Thymus (tissue), 11 donors: ENCODE measurements at regions not wholly inside any gene's neighbourhood (a gene's known extent, or its start where the extent isn't known, plus 50 kb on each side); places are given as distances from the start of the nearest gene placed in this dataset.

Source experiments
- DNase-seq, 9 donors: peaks; one replicate each; pipeline ENCODE4 v3.0.0-alpha.2; 2013; ENCODE audit warnings: low spot score in 9 of 9, low read depth in 6 of 9, missing footprints in 1 of 9
- H3K27ac ChIP-seq, 2 donors: one replicate each; pipeline ENCODE4 v1.5.1; 2013; ENCODE audit warnings: control low read depth in 1 of 2, low read depth in 1 of 2, low read length in 1 of 2, mild to moderate bottlenecking in 1 of 2, moderate library complexity in 1 of 2
- H3K27me3 ChIP-seq, 2 donors: one replicate each; pipeline ENCODE4 v1.5.1; 2013; ENCODE audit warnings: low read length in 1 of 2; ENCODE audit not compliant: control insufficient read depth in 2 of 2, insufficient read depth in 1 of 2
- H3K36me3 ChIP-seq, 2 donors: one replicate each; pipeline ENCODE4 v1.5.1; 2013; ENCODE audit warnings: low read length in 1 of 2, mild to moderate bottlenecking in 1 of 2, moderate library complexity in 1 of 2; ENCODE audit not compliant: control insufficient read depth in 2 of 2, insufficient read depth in 2 of 2
- H3K4me1 ChIP-seq, 2 donors: one replicate each; pipeline ENCODE4 v1.5.1; 2013; ENCODE audit warnings: low read length in 2 of 2; ENCODE audit not compliant: control insufficient read depth in 2 of 2, insufficient read depth in 2 of 2
- H3K4me3 ChIP-seq, 2 donors: one replicate each; pipeline ENCODE4 v1.5.1; 2013; ENCODE audit warnings: low read length in 2 of 2, control low read depth in 1 of 2, mild to moderate bottlenecking in 1 of 2
- H3K9me3 ChIP-seq, 2 donors: one replicate each; pipeline ENCODE4 v1.5.1; 2013; ENCODE audit warnings: low read length in 1 of 2, mild to moderate bottlenecking in 1 of 2; ENCODE audit not compliant: control insufficient read depth in 2 of 2, insufficient read depth in 1 of 2
- WGBS: extraction: QIAGEN DNeasy Blood & Tissue Kit; methylation state at CpG from one replicate; pipeline ENCODE4 v1.1.7; 2013; 5-methylcytosine and 5-hydroxymethylcytosine counted together
- donor health status: healthy.

DNA sequence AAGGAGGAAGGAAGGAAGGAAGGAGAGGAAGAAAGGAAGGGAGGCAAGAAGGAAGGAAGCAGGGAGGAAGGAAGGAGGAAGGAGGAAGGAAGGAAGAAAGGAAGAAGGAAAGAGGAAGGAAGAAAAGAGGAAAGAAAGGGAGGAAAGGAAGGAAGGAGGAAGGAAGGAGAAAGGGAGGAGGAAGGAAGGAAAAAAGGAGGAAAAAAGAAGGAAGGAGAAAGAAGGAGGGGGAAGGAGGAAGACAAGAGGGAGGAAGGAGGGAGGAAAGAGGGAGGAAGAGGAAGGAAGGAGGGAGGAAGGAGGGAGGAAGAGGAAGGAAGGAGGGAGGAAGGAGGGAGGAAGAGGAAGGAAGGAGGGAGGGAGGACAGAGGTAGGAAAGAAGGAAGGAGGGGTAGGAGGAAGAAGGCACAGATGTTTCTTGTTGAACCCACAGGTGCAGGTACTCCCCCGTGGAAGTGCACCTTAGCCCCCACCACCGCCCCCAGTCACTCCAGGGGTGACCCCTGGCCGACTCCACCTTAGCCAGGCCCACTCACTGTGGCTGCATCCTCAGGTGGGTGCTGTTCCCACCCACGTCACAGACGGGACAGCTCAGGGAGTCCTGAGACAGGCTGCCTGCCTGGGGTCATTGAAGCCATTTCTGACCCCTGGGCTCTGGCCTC lies 57.9 kb upstream of the TTC34 start:
- Histone ChIP-seq H3K9me3 (peaks cover 0 to 13% of the 10 kb centered on the region in 2 donors), H3K4me3 (no peak overlapping the region), H3K27me3 (peaks cover 0 to 4% of the 10 kb centered on the region in 2 donors), H3K27ac (no peak overlapping the region), H3K36me3 (no peaks in the 10 kb centered on the region), H3K4me1 (no peaks in the 10 kb centered on the region)
- no peak for DNase-seq
- WGBS: 93% methylated on average over 5 of the region's 5 CpGs

DNA sequence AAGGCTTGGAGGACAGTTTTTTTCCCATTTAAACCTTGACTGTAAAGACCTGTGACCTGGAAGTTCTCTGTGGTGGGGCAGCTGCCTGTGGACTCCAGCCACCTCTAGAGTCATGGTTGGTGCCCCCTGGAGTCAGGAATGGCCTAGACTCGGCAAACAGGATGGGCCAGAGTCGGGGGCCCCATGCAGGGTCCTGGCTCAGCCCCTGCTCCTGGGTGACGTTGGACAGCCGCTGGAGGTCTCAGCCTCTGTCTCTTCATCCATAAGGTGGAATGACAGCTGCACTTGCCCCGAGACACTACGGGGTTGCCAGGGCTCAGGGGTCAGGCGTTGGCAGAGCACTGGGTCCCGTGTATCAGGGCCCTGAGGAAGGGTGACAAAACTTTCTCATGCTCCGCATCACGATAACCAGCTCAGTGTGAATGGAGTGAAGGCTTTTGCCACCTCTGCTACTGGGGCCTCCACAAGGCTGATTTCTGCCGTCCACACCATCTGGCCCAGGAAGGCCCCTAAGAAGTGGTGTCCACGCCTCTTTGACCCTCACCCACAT lies 58.5 kb upstream of the TTC34 start:
- no peak for DNase-seq
- 95% methylated on average over 12 of the region's 12 CpGs for WGBS

DNA sequence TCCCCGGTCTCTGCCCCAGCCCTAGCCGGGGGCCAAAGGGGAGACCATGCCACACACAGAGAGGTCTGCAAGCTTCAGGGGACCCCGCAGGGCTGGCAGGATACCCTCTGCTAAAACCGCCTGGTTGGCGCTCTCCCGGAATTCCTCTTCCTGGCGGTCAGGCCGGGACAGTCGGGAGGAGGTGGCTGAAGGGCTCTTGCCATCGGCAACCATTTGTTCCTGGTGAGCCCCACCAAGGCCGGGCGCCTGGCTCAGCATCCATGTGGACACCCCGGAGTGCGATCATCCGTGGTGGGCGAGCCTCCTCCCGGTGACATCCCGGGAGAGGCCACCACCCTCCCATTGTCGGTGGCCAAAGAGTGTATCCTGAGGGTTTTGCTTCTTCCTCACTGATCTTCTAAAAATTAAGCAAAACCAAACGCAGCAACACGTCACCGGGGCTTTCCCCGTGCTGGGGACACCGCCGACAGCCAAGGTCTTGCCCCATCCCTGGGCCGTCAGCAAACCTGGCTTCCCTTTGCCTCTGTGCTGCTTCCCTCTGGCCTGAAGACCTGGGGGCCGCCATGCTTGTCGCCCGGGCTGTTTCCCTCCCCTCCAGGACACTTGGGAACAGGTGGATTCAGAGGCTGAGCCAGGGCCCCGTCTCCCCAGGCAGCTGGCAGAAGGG lies 59.1 kb upstream of the TTC34 start:
- 97% methylated on average over 30 of the region's 30 CpGs for WGBS
- no peak overlapping the region for H3K4me3 ChIP-seq
- H3K36me3 ChIP-seq: no peaks in the 10 kb centered on the region
- H3K4me1 ChIP-seq: no peaks in the 10 kb centered on the region
- no peak for DNase-seq
- peaks cover 0 to 13% of the 10 kb centered on the region in 2 donors for H3K9me3 ChIP-seq
- H3K27me3 ChIP-seq: peaks cover 0 to 6% of the 10 kb centered on the region in 2 donors
- H3K27ac ChIP-seq: no peak overlapping the region

More for the DNA sequence above, 58.5 kb upstream of the TTC34 start:
- Histone ChIP-seq H3K27ac (no peak overlapping the region), H3K4me3 (no peak overlapping the region), H3K27me3 (peaks cover 0 to 6% of the 10 kb centered on the region in 2 donors), H3K36me3 (no peaks in the 10 kb centered on the region), H3K9me3 (peaks cover 0 to 13% of the 10 kb centered on the region in 2 donors), H3K4me1 (no peaks in the 10 kb centered on the region)

DNA sequence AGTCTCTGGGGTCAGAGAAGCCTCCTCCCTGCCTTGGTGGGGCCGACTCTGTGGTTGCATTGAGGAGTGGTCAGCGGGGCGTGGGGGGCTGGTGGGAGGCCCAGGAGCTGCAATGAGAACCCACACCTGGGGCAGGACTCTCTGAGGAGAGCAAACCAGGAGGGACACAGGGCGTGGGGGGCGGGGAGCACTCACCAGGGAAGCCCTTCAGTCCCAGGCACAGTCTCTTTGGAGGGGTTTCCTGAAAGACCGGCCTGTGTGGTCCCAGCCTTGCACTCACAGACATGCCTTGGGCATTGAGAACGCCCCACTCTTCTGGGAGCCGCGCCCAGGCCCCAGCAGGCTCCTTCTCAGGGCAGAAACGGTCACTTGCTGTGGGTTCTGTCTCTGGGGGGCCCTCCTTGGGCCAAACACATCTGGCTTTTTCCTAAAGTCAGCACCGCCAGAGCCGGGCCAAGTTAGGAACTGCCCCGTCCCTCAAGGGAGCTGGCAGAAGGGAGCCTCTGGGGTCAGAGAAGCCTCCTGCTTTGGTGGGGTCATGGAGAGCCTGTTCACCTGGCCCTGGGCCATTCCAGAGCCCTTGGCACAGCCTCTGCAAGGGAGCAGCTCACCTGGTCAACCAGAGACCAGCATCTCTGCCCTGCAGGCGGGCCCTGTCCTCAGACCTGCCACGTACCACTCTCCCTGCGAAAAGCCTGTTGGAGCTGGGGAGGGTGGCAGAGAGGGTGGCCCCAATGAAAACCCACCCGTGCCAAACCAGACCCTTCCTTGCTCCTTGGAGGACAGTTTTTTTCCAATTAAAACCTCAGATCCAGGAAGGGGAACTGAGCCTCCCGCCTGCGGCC lies 59.9 kb upstream of the TTC34 start:
- Histone ChIP-seq H3K4me3 (no peak overlapping the region), H3K9me3 (peaks cover 0 to 13% of the 10 kb centered on the region in 2 donors), H3K27ac (no peak overlapping the region), H3K36me3 (no peaks in the 10 kb centered on the region), H3K27me3 (peaks cover 0 to 6% of the 10 kb centered on the region in 2 donors), H3K4me1 (no peaks in the 10 kb centered on the region)
- WGBS: 95% methylated on average over 19 of the region's 19 CpGs
- no peak for DNase-seq

DNA sequence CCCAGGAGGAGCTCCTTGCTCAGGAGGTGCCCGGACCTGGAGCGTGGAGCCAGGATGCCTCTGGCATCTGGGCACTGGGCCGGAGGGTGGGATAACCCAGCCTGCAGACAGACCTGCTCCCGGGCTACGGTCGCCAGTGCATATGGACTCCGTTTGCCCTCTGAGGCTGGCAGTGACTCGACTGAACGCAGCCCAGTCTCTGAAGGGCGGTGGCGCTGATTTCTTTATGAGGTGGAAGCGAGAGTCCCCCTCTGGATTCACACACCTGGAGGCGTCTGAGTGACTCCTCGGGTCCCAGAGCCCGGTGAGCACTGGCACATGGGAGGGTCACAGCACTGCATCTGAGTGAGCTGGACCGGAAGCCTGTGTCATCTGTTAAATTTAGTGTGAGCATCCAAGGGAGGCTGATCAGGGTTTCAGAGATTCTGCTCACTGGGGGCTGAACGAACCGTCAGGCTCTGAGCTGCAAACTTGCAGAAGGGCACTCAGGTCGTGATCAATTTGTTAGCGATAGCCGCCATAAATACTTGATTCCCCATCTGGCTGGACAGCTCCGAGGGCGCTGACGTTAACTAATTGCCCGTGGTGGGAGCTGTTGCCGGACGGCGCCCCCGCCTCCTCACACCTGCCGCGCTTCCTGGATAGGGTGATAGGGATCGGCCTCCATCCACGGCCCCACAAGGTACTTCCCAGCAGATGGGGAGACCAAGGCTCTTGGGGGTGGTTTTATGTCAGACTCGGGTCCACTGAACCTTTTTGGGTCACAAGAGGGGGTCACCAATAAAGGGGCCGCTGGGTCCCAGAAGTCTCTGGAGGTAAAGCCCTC lies 60.7 kb upstream of the TTC34 start:
- no peak overlapping the region for H3K4me3 ChIP-seq
- 86% methylated on average over 35 of the region's 35 CpGs for WGBS
- H3K27ac ChIP-seq: no peak overlapping the region
- peaks cover 0 to 6% of the 10 kb centered on the region in 2 donors for H3K27me3 ChIP-seq
- peaks cover 0 to 13% of the 10 kb centered on the region in 2 donors for H3K9me3 ChIP-seq
- no peak for DNase-seq
- no peaks in the 10 kb centered on the region for H3K36me3 ChIP-seq
- H3K4me1 ChIP-seq: no peaks in the 10 kb centered on the region

DNA sequence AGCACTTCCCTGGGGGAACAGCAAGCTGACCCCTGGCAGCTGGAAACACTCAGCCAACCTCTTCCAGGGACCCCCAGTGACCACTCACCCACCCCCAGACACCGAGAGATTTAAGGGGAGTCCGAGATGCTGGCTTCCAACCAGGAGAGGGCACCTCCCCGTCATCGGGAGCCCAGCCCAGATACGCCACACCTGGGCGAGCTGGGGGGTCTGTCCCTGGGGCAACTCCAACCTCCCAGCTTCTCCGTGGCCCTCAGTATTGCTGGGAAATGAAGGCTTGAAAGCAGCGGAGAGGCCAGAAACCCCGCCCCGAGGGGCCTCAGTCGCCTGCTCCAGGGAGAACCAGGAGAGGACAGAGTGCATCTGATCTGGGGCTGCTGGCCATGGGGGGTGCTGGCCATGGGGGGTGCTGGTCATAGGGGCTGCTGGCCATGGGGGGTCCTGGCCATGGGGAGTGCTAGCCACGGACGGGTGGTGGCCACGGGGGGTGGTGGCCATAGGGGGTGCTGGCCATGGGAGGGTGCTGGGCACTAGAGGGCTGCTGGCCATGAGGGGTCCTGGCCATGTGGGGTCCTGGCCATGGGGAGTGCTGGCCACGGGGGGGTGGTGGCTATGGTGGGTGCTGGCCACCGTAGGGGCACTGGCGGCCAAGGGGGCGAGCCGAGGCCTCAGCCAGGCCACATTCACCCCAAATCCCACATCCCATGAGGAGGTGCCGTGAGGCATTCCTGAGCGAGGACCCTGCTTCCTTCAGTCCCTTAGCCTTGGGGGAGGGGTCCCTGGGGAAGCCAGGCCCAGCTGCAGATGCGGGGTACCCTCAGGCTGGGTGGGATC lies 61.5 kb upstream of the TTC34 start:
- H3K9me3 ChIP-seq: peaks cover 0 to 13% of the 10 kb centered on the region in 2 donors
- peaks cover 0 to 6% of the 10 kb centered on the region in 2 donors for H3K27me3 ChIP-seq
- no peak for DNase-seq
- H3K4me3 ChIP-seq: no peak overlapping the region
- H3K4me1 ChIP-seq: no peaks in the 10 kb centered on the region
- H3K27ac ChIP-seq: no peak overlapping the region
- WGBS: 91% methylated on average over 22 of the region's 22 CpGs
- H3K36me3 ChIP-seq: no peaks in the 10 kb centered on the region

DNA sequence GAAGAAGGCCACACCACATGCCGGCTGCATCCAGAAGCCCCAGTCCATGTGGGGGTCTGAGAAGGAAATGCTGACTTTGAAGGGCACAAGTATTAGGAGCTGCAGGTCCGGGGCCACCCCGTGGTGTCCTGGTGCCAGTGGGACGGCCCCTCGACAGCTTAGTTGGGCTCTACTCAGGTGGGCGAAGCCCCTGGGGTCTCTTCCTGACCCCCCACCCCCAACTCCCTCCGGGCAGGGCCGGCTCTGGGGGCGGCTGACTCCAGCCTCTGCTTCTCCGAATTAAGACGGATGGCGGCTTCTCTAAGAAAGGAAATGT lies 62.1 kb upstream of the TTC34 start:
- no peak overlapping the region for H3K27ac ChIP-seq
- H3K9me3 ChIP-seq: peaks cover 0 to 13% of the 10 kb centered on the region in 2 donors
- 7% methylated on average over 12 of the region's 12 CpGs for whole genome bisulfite sequencing
- H3K4me3 ChIP-seq: no peak overlapping the region
- no peaks in the 10 kb centered on the region for H3K4me1 ChIP-seq
- DNase-seq: no peak
- H3K27me3 ChIP-seq: peaks cover 0 to 6% of the 10 kb centered on the region in 2 donors
- no peaks in the 10 kb centered on the region for H3K36me3 ChIP-seq
